Loucy (cell line): ENCODE measurements at regions not wholly inside any gene's neighbourhood (a gene's known extent, or its start where the extent isn't known, plus 50 kb on each side); places are given as distances from the start of the nearest gene placed in this dataset.

Experiments used
- H2AFZ ChIP-seq: fragments of 200-600 bp; sonication (generic); 2 replicates; pipeline ENCODE4 v1.6.0; 2016; ENCODE audit warnings: antibody characterized with exemption, mild to moderate bottlenecking, low read length, moderate library complexity
- H3F3A ChIP-seq: fragments of 200-600 bp; 2 replicates; pipeline ENCODE4 v1.6.0; 2016; ENCODE audit warnings: antibody characterized with exemption, low read depth, mild to moderate bottlenecking
- H3K27me3 ChIP-seq: fragments of 200-600 bp; sonication (generic); 2 replicates; pipeline ENCODE4 v1.6.1; 2014; ENCODE audit warnings: low read length, mild to moderate bottlenecking; ENCODE audit not compliant: insufficient read depth, poor library complexity, severe bottlenecking
- H3K36me3 ChIP-seq: fragments of 200-600 bp; sonication (generic); 2 replicates; pipeline ENCODE4 v1.6.1; 2016; ENCODE audit warnings: low read length; ENCODE audit not compliant: insufficient read depth
- H3K4me1 ChIP-seq: fragments of 200-600 bp; sonication (generic); 2 replicates; pipeline ENCODE4 v1.5.1; 2014; ENCODE audit warnings: low read length, mild to moderate bottlenecking; ENCODE audit not compliant: insufficient read depth, poor library complexity, severe bottlenecking
- H3K4me2 ChIP-seq: fragments of 200-600 bp; sonication (generic); 2 replicates; pipeline ENCODE4 v1.6.0; 2014; ENCODE audit warnings: antibody characterized with exemption, low read length, low read depth, mild to moderate bottlenecking; ENCODE audit not compliant: poor library complexity, severe bottlenecking
- H3K4me3 ChIP-seq: fragments of 200-600 bp; sonication (generic); 2 replicates; pipeline ENCODE4 v1.5.1; 2014; ENCODE audit warnings: low read length, mild to moderate bottlenecking, mixed read lengths; ENCODE audit not compliant: poor library complexity, severe bottlenecking
- H3K79me2 ChIP-seq: fragments of 200-600 bp; sonication (generic); 2 replicates; pipeline ENCODE4 v1.6.1; 2014; ENCODE audit warnings: low read length; ENCODE audit not compliant: insufficient read depth
- H3K9ac ChIP-seq: fragments of 200-600 bp; sonication (generic); 2 replicates; pipeline ENCODE4 v1.6.0; 2014; ENCODE audit warnings: mild to moderate bottlenecking, low read depth, low read length, moderate library complexity; ENCODE audit not compliant: poor library complexity, severe bottlenecking
- H3K9me2 ChIP-seq: fragments of 200-600 bp; sonication (generic); replicated peaks from 2 replicates; pipeline ENCODE4 v1.6.1; 2016; ENCODE audit warnings: low read depth, low read length, mixed read lengths
- H3K9me3 ChIP-seq: fragments of 200-600 bp; sonication (generic); 2 replicates; pipeline ENCODE4 v1.6.1; 2014; ENCODE audit warnings: mild to moderate bottlenecking, antibody characterized with exemption, low read length, low read depth; ENCODE audit not compliant: insufficient read depth
- H4K20me1 ChIP-seq: fragments of 200-600 bp; sonication (generic); 2 replicates; pipeline ENCODE4 v1.6.0; 2014; ENCODE audit warnings: antibody characterized with exemption, low read length, mild to moderate bottlenecking; ENCODE audit not compliant: insufficient read depth, poor library complexity, severe bottlenecking
- EZH2phosphoT487 ChIP-seq: fragments of 200-600 bp; IDR thresholded peaks from 2 replicates; pipeline ENCODE4 v1.6.1; 2018; ENCODE audit warnings: antibody characterized with exemption, mild to moderate bottlenecking, moderate library complexity, borderline replicate concordance
- TF ChIP-seq, protein P1 (sequence below): fragments of 200-600 bp; sonication (generic); conservative IDR thresholded peaks from 2 replicates; pipeline ENCODE4 v1.5.1; 2014; ENCODE audit warnings: mild to moderate bottlenecking, antibody characterized with exemption, low read length

DNA sequence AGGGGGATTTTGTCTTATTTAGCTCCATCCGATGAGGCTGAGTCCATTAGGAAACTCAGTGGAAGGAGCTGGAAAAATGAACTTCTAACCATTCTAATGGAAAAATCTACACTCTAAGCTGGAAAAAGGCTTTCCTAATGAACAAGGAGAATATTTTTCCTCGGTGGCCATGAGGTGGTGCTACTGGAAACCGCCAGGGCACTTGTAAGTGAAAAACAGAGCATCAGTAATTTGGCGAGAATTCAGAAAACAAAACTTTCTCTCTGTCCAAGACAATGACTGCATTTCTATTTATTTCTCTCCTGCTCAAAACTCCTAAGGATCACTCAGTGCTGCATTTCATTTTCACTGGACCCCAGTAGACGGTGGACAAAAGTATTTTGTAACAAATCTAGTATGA, 237.6 kb downstream of the TENT4A start:
- no peak for TF ChIP-seq EZH2phosphoT487
- TF ChIP-seq, protein P1, sequence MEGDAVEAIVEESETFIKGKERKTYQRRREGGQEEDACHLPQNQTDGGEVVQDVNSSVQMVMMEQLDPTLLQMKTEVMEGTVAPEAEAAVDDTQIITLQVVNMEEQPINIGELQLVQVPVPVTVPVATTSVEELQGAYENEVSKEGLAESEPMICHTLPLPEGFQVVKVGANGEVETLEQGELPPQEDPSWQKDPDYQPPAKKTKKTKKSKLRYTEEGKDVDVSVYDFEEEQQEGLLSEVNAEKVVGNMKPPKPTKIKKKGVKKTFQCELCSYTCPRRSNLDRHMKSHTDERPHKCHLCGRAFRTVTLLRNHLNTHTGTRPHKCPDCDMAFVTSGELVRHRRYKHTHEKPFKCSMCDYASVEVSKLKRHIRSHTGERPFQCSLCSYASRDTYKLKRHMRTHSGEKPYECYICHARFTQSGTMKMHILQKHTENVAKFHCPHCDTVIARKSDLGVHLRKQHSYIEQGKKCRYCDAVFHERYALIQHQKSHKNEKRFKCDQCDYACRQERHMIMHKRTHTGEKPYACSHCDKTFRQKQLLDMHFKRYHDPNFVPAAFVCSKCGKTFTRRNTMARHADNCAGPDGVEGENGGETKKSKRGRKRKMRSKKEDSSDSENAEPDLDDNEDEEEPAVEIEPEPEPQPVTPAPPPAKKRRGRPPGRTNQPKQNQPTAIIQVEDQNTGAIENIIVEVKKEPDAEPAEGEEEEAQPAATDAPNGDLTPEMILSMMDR: no peak
- H3F3A ChIP-seq: no peaks in the 10 kb centered on the region
- H3K79me2 ChIP-seq: no peaks in the 10 kb centered on the region
- no peak overlapping the region for H3K4me2 ChIP-seq
- no peak overlapping the region for H3K9ac ChIP-seq
- no peaks in the 10 kb centered on the region for H3K27me3 ChIP-seq
- no peaks in the 10 kb centered on the region for H4K20me1 ChIP-seq
- H3K9me3 ChIP-seq: no peaks in the 10 kb centered on the region
- H3K4me3 ChIP-seq: no peak overlapping the region
- H2AFZ ChIP-seq: no peak overlapping the region
- no peaks in the 10 kb centered on the region for H3K36me3 ChIP-seq
- H3K9me2 ChIP-seq: no peaks in the 10 kb centered on the region
- no peaks in the 10 kb centered on the region for H3K4me1 ChIP-seq

DNA sequence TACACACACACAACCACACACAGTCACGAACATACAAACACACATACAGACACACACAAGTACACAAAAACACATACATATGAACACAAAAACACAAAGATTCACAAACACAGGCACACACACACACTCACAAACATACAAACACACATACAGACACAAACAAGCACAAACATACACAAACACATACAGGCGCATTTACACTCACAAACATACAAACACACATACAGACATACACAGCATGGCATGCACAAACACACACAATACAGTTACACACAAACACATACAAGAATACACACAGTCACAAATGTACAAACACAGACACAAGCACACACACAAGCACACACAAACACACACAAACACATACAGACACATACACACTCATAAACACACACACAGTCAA, 247.9 kb downstream of the TENT4A start:
- Histone ChIP-seq H3K9me2 (no peaks in the 10 kb centered on the region), H3K9ac (no peak overlapping the region), H3K79me2 (no peaks in the 10 kb centered on the region), H3K4me2 (no peak overlapping the region), H3K27me3 (no peaks in the 10 kb centered on the region), H3K4me1 (no peaks in the 10 kb centered on the region), H3K4me3 (no peak overlapping the region), H2AFZ (no peak overlapping the region), H3F3A (no peaks in the 10 kb centered on the region), H3K9me3 (no peaks in the 10 kb centered on the region), H3K36me3 (no peaks in the 10 kb centered on the region), H4K20me1 (no peaks in the 10 kb centered on the region)
- no peak for TF ChIP-seq EZH2phosphoT487
- TF ChIP-seq, protein P1: no peak

DNA sequence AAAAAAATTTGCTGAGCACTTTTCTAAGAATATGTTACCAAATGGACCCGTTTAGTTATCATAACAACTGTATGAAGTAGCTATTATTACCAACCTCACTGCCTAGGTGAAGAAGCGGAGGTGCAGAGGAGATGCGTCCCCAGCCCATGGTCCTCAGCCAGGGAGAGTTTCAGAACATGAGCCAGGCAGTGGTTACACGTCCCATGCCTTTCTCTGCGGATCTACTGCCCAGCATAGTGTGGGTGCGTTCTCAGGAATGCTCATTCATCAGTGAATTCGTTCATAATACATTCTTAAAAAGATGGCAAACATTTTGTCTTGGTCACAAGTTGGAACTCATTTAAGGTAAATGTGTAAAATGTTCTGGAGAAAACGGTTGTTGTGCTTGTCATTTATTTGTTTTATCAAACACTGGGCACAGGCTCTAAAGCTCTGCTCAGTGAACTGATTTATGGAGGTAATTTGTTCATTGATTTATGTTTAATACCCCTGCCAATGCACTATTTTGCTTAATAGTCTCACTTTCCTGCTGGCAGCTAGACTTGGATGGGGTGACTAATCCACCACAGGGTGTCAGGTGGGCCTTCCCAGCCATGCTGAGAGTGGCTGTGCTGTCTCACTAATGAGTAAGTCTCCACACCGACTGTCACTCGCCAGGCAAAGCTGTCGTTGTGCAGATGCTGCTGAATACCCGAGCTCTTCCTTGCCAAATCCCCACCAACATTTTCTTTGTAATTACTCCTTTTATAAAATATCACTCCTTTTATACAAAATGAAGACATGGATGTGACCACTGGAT, 248.8 kb downstream of the TENT4A start:
- Histone ChIP-seq H2AFZ (no peak overlapping the region), H3K4me3 (no peak overlapping the region), H3K79me2 (no peaks in the 10 kb centered on the region), H3K9me2 (no peaks in the 10 kb centered on the region), H3F3A (no peaks in the 10 kb centered on the region), H3K27me3 (no peaks in the 10 kb centered on the region), H3K36me3 (no peaks in the 10 kb centered on the region), H3K9me3 (no peaks in the 10 kb centered on the region), H3K9ac (no peak overlapping the region), H3K4me1 (no peaks in the 10 kb centered on the region), H4K20me1 (no peaks in the 10 kb centered on the region), H3K4me2 (no peak overlapping the region)
- TF ChIP-seq, protein P1: no peak
- no peak for TF ChIP-seq EZH2phosphoT487
